DOHH2 (cell line): ENCODE measurements at regions not wholly inside any gene's neighbourhood (a gene's known extent, or its start where the extent isn't known, plus 50 kb on each side); places are given as distances from the start of the nearest gene placed in this dataset.

Experiments used
- H3F3A ChIP-seq: fragments of 200-600 bp; sonication (generic), shearing (Covaris generic); 2 replicates; pipeline ENCODE4 v1.6.0; 2016; ENCODE audit warnings: antibody characterized with exemption, mild to moderate bottlenecking; ENCODE audit not compliant: control insufficient read depth, insufficient read depth
- H3K27ac ChIP-seq: fragments of 200-600 bp; sonication (generic); 2 replicates; pipeline ENCODE4 v1.5.1; 2014; ENCODE audit warnings: low read depth, mild to moderate bottlenecking, low read length, moderate library complexity
- H3K27me3 ChIP-seq: fragments of 200-600 bp; sonication (generic); 2 replicates; pipeline ENCODE4 v1.6.1; 2014; ENCODE audit warnings: mild to moderate bottlenecking, low read length, mixed read lengths; ENCODE audit not compliant: control insufficient read depth
- H3K36me3 ChIP-seq: fragments of 200-600 bp; sonication (generic); 2 replicates; pipeline ENCODE4 v1.6.1; 2014; ENCODE audit warnings: mild to moderate bottlenecking, low read length, moderate library complexity, mixed read lengths; ENCODE audit not compliant: control insufficient read depth
- H3K4me1 ChIP-seq: fragments of 200-600 bp; sonication (generic); 2 replicates; pipeline ENCODE4 v1.6.1; 2014; ENCODE audit warnings: mild to moderate bottlenecking, low read length, mixed read lengths; ENCODE audit not compliant: control insufficient read depth
- H3K4me2 ChIP-seq: fragments of 200-600 bp; sonication (generic); 2 replicates; pipeline ENCODE4 v1.6.0; 2014; ENCODE audit warnings: mild to moderate bottlenecking, low read length, moderate library complexity
- H3K4me3 ChIP-seq: fragments of 200-600 bp; sonication (generic); 2 replicates; pipeline ENCODE4 v1.5.1; 2014; ENCODE audit warnings: mild to moderate bottlenecking, low read length, mixed read lengths
- H3K79me2 ChIP-seq: fragments of 200-600 bp; sonication (generic); 2 replicates; pipeline ENCODE4 v1.6.1; 2014; ENCODE audit warnings: mild to moderate bottlenecking, low read length, mixed read lengths; ENCODE audit not compliant: control insufficient read depth
- H3K9me2 ChIP-seq: fragments of 200-600 bp; sonication (generic); replicated peaks from 2 replicates; pipeline ENCODE4 v1.6.1; 2014; ENCODE audit warnings: mild to moderate bottlenecking, low read length, mixed read lengths; ENCODE audit not compliant: control insufficient read depth
- H3K9me3 ChIP-seq: fragments of 200-600 bp; sonication (generic); 2 replicates; pipeline ENCODE4 v1.6.1; 2014; ENCODE audit warnings: antibody characterized with exemption, low read length, mixed read lengths; ENCODE audit not compliant: control insufficient read depth, insufficient read depth
- H4K20me1 ChIP-seq: fragments of 200-600 bp; sonication (generic); 2 replicates; pipeline ENCODE4 v1.6.0; 2014; ENCODE audit warnings: low read depth, mild to moderate bottlenecking, antibody characterized with exemption, low read length, moderate library complexity; ENCODE audit not compliant: control insufficient read depth, insufficient read depth
- EZH2phosphoT487 ChIP-seq: fragments of 200-600 bp; sonication (generic); IDR thresholded peaks from 2 replicates; pipeline ENCODE4 v1.6.1; 2017; ENCODE audit warnings: borderline replicate concordance, mild to moderate bottlenecking, antibody characterized with exemption, low read length, moderate library complexity, mixed read lengths
- TF ChIP-seq, protein P1 (sequence below): fragments of 200-600 bp; sonication (generic); IDR thresholded peaks from one replicate; pipeline ENCODE4 v1.5.1; 2014; ENCODE audit warnings: antibody characterized with exemption, mild to moderate bottlenecking, low read depth, low read length; ENCODE audit not compliant: poor library complexity, severe bottlenecking

GRCh38 chr7:21361413-21362125 lies 66.3 kb upstream of the SP4 start:
- Histone ChIP-seq H3K27me3 (peaks cover 19% of the 10 kb centered on the region), H3K4me3 (no peak overlapping the region), H3K9me3 (no peaks in the 10 kb centered on the region), H3K79me2 (no peaks in the 10 kb centered on the region), H3K9me2 (no peaks in the 10 kb centered on the region), H3K27ac (no peak overlapping the region), H3K36me3 (no peaks in the 10 kb centered on the region), H4K20me1 (no peaks in the 10 kb centered on the region), H3K4me2 (no peak overlapping the region), H3F3A (no peaks in the 10 kb centered on the region), H3K4me1 (no peaks in the 10 kb centered on the region)
- TF ChIP-seq, protein P1, sequence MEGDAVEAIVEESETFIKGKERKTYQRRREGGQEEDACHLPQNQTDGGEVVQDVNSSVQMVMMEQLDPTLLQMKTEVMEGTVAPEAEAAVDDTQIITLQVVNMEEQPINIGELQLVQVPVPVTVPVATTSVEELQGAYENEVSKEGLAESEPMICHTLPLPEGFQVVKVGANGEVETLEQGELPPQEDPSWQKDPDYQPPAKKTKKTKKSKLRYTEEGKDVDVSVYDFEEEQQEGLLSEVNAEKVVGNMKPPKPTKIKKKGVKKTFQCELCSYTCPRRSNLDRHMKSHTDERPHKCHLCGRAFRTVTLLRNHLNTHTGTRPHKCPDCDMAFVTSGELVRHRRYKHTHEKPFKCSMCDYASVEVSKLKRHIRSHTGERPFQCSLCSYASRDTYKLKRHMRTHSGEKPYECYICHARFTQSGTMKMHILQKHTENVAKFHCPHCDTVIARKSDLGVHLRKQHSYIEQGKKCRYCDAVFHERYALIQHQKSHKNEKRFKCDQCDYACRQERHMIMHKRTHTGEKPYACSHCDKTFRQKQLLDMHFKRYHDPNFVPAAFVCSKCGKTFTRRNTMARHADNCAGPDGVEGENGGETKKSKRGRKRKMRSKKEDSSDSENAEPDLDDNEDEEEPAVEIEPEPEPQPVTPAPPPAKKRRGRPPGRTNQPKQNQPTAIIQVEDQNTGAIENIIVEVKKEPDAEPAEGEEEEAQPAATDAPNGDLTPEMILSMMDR, result no peak
- TF ChIP-seq EZH2phosphoT487, result no peak

DNA sequence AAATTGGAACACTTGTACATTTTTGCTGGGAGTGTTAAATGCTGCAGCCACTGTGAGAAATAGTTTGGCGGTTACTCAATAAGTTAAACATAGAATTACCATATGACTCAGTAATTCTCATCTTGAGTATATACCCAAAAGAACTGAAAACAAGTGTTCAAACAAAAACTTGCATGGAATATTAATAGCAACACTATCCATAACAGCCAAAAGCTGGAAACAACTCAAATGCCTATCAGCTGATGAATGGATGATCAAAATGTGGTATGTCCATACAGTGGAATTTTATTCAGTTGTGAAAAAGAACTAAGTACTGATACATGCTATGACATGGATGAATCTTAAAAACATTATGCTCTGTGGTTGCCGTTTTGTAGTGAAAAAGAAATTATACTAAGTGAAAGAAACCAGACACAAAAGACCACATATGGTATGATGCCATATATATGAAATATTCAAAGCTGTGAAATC lies 63.0 kb upstream of the SP4 start:
- no peak overlapping the region for H3K4me3 ChIP-seq
- H3K4me2 ChIP-seq, result no peak overlapping the region
- no peaks in the 10 kb centered on the region for H3K4me1 ChIP-seq
- H3K79me2 ChIP-seq, result no peaks in the 10 kb centered on the region
- H3K27me3 ChIP-seq, result no peaks in the 10 kb centered on the region; the same call in 1 of the 2 replicates
- H4K20me1 ChIP-seq, result no peaks in the 10 kb centered on the region
- no peaks in the 10 kb centered on the region for H3K9me3 ChIP-seq
- H3K36me3 ChIP-seq, result no peaks in the 10 kb centered on the region
- H3K27ac ChIP-seq, result no peak overlapping the region
- TF ChIP-seq EZH2phosphoT487, result no peak
- TF ChIP-seq, protein P1, result no peak
- H3F3A ChIP-seq, result no peaks in the 10 kb centered on the region
- no peaks in the 10 kb centered on the region for H3K9me2 ChIP-seq

- TF ChIP-seq, protein P1, result no peak
- TF ChIP-seq EZH2phosphoT487, result no peak
- Histone ChIP-seq H4K20me1 (no peaks in the 10 kb centered on the region), H3K36me3 (no peaks in the 10 kb centered on the region), H3K4me2 (no peak overlapping the region), H3F3A (no peaks in the 10 kb centered on the region), H3K27ac (no peak overlapping the region), H3K4me3 (no peak overlapping the region), H3K4me1 (no peaks in the 10 kb centered on the region), H3K9me3 (no peaks in the 10 kb centered on the region), H3K79me2 (no peaks in the 10 kb centered on the region), H3K27me3 (no peaks in the 10 kb centered on the region; the same call in 1 of the 2 replicates), H3K9me2 (no peaks in the 10 kb centered on the region)
Measured at GRCh38 chr7:21365866-21366624, 61.8 kb upstream of the SP4 start.
